OCI-LY7 (cell line): ENCODE measurements at regions not wholly inside any gene's neighbourhood (a gene's known extent, or its start where the extent isn't known, plus 50 kb on each side); places are given as distances from the start of the nearest gene placed in this dataset.

Experiments
- BruUV-seq: library from RNA; stranded (reverse); fragments of 400-500 nt; replicated peaks from 2 replicates; lab custom pipeline; 2021; lab: Mats Ljungman, UMichigan
- CTCF ChIA-PET: fragments of 300-600 bp; sonication (Branson Sonifier 250); formaldehyde crosslinking; loops from one replicate; lab custom pipeline; 2022; ENCODE audit warnings: antibody characterized with exemption; ENCODE audit not compliant: unreplicated experiment; lab: Charles Lee
- POLR2A ChIA-PET: fragments of 300-600 bp; sonication (Branson Sonifier 250); formaldehyde crosslinking; loops from one replicate; lab custom pipeline; 2022; ENCODE audit warnings: antibody characterized with exemption; lab: Charles Lee
- DNase-seq: peaks from one replicate; pipeline ENCODE4 v3.0.0-alpha.2; 2015; ENCODE audit warnings: low spot score
- H2AFZ ChIP-seq: fragments of 200-600 bp; sonication (generic), shearing (Covaris generic); 2 replicates; pipeline ENCODE4 v1.6.1; 2014; ENCODE audit warnings: mild to moderate bottlenecking, antibody characterized with exemption, low read length, moderate library complexity
- H3K27ac ChIP-seq: fragments of 200-600 bp; sonication (generic); 2 replicates; pipeline ENCODE4 v1.5.1; 2014; ENCODE audit warnings: mixed run types, low read depth, mild to moderate bottlenecking, moderate library complexity, low read length, inconsistent platforms; ENCODE audit not compliant: poor library complexity, severe bottlenecking
- H3K36me3 ChIP-seq: fragments of 200-600 bp; sonication (generic); 2 replicates; pipeline ENCODE4 v1.6.1; 2014; ENCODE audit warnings: mild to moderate bottlenecking, antibody characterized with exemption, low read length, moderate library complexity, mixed read lengths; ENCODE audit not compliant: insufficient read depth
- H3K4me1 ChIP-seq: fragments of 200-600 bp; sonication (generic); 2 replicates; pipeline ENCODE4 v1.5.1; 2014; ENCODE audit warnings: mild to moderate bottlenecking, low read length; ENCODE audit not compliant: insufficient read depth, poor library complexity, severe bottlenecking
- H3K4me2 ChIP-seq: fragments of 200-600 bp; sonication (generic); 2 replicates; pipeline ENCODE4 v1.6.1; 2014; ENCODE audit warnings: mild to moderate bottlenecking, low read length
- H3K4me3 ChIP-seq: fragments of 200-600 bp; sonication (generic); 2 replicates; pipeline ENCODE4 v1.5.1; 2014; ENCODE audit warnings: mild to moderate bottlenecking, low read depth, low read length; ENCODE audit not compliant: poor library complexity, severe bottlenecking
- H3K79me2 ChIP-seq: fragments of 200-600 bp; sonication (generic); 2 replicates; pipeline ENCODE4 v1.6.1; 2016; ENCODE audit warnings: low read depth, mild to moderate bottlenecking, low read length, moderate library complexity, mixed read lengths; ENCODE audit not compliant: insufficient read depth
- H3K9me2 ChIP-seq: fragments of 200-600 bp; sonication (generic); 2 replicates; pipeline ENCODE4 v1.6.1; 2016; ENCODE audit warnings: mild to moderate bottlenecking, low read length, mixed read lengths; ENCODE audit not compliant: insufficient read depth
- H3K9me3 ChIP-seq: fragments of 200-600 bp; sonication (generic); 2 replicates; pipeline ENCODE4 v1.6.1; 2014; ENCODE audit warnings: mild to moderate bottlenecking, mixed run types, low read length, mixed read lengths
- H4K20me1 ChIP-seq: fragments of 200-600 bp; sonication (generic); 2 replicates; pipeline ENCODE4 v1.6.1; 2014; ENCODE audit warnings: mild to moderate bottlenecking, antibody characterized with exemption, low read length, moderate library complexity, mixed read lengths; ENCODE audit not compliant: insufficient read depth
- EZH2phosphoT487 ChIP-seq: fragments of 200-600 bp; sonication (generic); IDR thresholded peaks from 2 replicates; pipeline ENCODE4 v1.6.1; 2018; ENCODE audit warnings: low read depth, borderline replicate concordance, mild to moderate bottlenecking, mixed run types, antibody characterized with exemption, low read length, moderate library complexity, mixed read lengths
- intact Hi-C: fragments of 100-400 bp; cut with micrococcal nuclease; formaldehyde crosslinking; loops from one replicate; pipeline ENCODE4 v1.10.0; 2022; ENCODE audit not compliant: unreplicated experiment
- TF ChIP-seq, protein P1 (sequence below): fragments of 200-600 bp; sonication (generic); conservative IDR thresholded peaks from 2 replicates; pipeline ENCODE4 v1.5.1; 2014; ENCODE audit warnings: mild to moderate bottlenecking, antibody characterized with exemption, low read length, moderate library complexity, mixed read lengths

- CTCF ChIA-PET = no interaction called here
- DNase-seq = no peak
- intact Hi-C loops = loop anchor here (2.0 kb wide), 1 partner anchor 19 kb away; no protein-coding TSS in a partner anchor
- no TSS peak for BruUV-seq
- H3K27ac ChIP-seq = no peak overlapping the region
- H3K36me3 ChIP-seq = no peaks in the 10 kb centered on the region
- POLR2A ChIA-PET = no interaction called here
- H3K4me2 ChIP-seq = no peak overlapping the region
- no peak overlapping the region for H3K4me3 ChIP-seq
- H3K4me1 ChIP-seq = no peaks in the 10 kb centered on the region
- no peaks in the 10 kb centered on the region for H3K79me2 ChIP-seq
- H4K20me1 ChIP-seq = no peaks in the 10 kb centered on the region
- no peaks in the 10 kb centered on the region for H3K9me3 ChIP-seq
- no peaks in the 10 kb centered on the region for H3K9me2 ChIP-seq
- H2AFZ ChIP-seq = no peak overlapping the region
- TF ChIP-seq, protein P1, sequence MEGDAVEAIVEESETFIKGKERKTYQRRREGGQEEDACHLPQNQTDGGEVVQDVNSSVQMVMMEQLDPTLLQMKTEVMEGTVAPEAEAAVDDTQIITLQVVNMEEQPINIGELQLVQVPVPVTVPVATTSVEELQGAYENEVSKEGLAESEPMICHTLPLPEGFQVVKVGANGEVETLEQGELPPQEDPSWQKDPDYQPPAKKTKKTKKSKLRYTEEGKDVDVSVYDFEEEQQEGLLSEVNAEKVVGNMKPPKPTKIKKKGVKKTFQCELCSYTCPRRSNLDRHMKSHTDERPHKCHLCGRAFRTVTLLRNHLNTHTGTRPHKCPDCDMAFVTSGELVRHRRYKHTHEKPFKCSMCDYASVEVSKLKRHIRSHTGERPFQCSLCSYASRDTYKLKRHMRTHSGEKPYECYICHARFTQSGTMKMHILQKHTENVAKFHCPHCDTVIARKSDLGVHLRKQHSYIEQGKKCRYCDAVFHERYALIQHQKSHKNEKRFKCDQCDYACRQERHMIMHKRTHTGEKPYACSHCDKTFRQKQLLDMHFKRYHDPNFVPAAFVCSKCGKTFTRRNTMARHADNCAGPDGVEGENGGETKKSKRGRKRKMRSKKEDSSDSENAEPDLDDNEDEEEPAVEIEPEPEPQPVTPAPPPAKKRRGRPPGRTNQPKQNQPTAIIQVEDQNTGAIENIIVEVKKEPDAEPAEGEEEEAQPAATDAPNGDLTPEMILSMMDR = no peak
- no peak for TF ChIP-seq EZH2phosphoT487
Observed at GRCh38 chr17:79249929-79250521, 175.4 kb downstream of the ENGASE start.

DNA sequence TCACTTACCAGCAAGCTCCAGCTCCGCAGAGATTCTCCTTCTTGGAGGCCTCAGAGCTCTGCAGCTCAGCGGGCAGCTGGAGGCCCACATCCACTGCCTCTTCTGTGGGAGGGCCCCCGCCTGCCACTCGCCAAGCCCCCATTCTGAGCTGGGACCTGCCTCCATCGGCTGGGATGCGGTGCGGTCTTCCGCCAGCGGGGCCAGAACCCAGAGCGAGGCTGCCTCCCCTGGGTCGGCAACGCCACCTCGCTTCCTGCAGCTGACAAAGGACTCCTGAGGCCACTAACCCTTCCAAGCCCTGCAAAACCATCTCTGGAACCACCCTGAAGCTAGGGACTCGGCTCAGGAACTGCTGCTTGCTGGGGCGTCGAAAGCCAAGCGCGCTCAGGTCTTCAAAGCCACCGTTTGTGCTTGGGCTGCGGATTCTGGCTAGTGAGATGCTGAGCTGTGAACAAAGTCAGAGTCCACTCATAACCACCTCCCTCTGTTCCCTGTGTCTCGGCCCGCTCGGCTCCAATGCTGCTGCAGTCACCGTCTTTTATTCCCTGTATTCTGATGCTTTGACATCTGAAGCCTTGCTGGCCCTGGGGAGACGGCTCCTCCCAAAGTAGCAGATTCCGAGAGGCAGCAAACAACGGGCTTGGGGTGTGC lies 174.3 kb downstream of the ENGASE start:
- Histone ChIP-seq H3K79me2 (no peaks in the 10 kb centered on the region), H3K36me3 (no peaks in the 10 kb centered on the region)
- DNase-seq = no peak

More for the DNA sequence above, 174.3 kb downstream of the ENGASE start:
- Histone ChIP-seq H3K9me3 (no peaks in the 10 kb centered on the region), H3K27ac (no peak overlapping the region), H3K4me1 (no peaks in the 10 kb centered on the region), H4K20me1 (no peaks in the 10 kb centered on the region), H3K4me3 (no peak overlapping the region), H3K9me2 (no peaks in the 10 kb centered on the region), H2AFZ (no peak overlapping the region), H3K4me2 (no peak overlapping the region)
- intact Hi-C loops = loop anchor here (2.0 kb wide), 1 partner anchor 18 kb away; no protein-coding TSS in a partner anchor
- BruUV-seq = no TSS peak
- POLR2A ChIA-PET = no interaction called here
- CTCF ChIA-PET = interaction anchor here (0.5 kb wide), 1 partner anchor 558 kb away, joined by 3 read pairs; no protein-coding TSS in a partner anchor
- TF ChIP-seq, protein P1 = no peak
- no peak for TF ChIP-seq EZH2phosphoT487
